ENCODE measurements at regions not wholly inside any gene's neighbourhood (a gene's known extent, or its start where the extent isn't known, plus 50 kb on each side); places are given as distances from the start of the nearest gene placed in this dataset.

GRCh38 chr6:17047889-17048288 lies 54.0 kb upstream of the STMND1 start:
- no peak for DNase-seq (ENCODE audit: low read depth)
- no peak overlapping the region for H3K4me3 ChIP-seq (ENCODE audit: control insufficient read depth, low read depth, low read length)
- TF ChIP-seq, protein P1, sequence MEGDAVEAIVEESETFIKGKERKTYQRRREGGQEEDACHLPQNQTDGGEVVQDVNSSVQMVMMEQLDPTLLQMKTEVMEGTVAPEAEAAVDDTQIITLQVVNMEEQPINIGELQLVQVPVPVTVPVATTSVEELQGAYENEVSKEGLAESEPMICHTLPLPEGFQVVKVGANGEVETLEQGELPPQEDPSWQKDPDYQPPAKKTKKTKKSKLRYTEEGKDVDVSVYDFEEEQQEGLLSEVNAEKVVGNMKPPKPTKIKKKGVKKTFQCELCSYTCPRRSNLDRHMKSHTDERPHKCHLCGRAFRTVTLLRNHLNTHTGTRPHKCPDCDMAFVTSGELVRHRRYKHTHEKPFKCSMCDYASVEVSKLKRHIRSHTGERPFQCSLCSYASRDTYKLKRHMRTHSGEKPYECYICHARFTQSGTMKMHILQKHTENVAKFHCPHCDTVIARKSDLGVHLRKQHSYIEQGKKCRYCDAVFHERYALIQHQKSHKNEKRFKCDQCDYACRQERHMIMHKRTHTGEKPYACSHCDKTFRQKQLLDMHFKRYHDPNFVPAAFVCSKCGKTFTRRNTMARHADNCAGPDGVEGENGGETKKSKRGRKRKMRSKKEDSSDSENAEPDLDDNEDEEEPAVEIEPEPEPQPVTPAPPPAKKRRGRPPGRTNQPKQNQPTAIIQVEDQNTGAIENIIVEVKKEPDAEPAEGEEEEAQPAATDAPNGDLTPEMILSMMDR (conservative IDR thresholded peaks at IDR 0.05; ENCODE audit: control insufficient read depth, insufficient read depth, low read depth, low read length) = no peak

DNA sequence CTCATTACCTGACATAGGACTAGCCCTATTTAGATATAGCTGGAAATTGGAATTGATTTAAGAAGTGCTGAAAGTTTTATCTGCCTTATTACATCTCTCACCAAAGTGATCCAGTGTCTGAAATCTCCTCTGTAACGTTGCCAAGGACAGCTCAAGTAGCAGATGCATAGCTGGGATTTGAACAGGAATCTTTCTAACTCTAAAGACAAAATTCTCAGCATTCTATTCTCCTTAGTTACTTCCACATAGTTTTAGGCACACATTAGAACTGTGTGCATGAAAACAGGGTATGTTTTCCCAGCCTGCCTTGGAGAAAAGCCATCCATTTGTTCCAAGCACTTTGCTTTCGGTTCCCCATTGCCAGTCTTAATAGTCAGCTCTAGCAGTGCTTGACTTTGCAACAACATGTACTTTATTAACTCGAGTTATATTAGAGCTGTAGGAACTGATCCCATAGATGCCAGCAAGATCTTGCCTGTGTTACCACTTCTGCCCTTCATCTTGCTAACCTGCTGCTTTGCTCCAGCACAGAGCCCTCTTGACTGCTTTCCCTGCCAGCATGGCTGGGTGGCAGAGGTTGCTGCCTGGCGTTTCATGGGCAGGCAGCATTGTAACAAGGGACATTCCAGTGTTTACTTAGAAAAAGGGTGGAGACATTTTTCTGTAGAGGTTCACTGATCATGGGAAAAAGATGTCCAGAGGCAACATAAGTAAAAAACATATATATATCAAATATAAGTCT lies 56.1 kb upstream of the STMND1 start:
- TF ChIP-seq, protein P1 (conservative IDR thresholded peaks at IDR 0.05; ENCODE audit: control insufficient read depth, insufficient read depth, low read depth, low read length) = no peak
- no peak overlapping the region for H3K4me3 ChIP-seq (ENCODE audit: control insufficient read depth, low read depth, low read length)
- DNase-seq (ENCODE audit: low read depth) = peak; percentile 52

DNA sequence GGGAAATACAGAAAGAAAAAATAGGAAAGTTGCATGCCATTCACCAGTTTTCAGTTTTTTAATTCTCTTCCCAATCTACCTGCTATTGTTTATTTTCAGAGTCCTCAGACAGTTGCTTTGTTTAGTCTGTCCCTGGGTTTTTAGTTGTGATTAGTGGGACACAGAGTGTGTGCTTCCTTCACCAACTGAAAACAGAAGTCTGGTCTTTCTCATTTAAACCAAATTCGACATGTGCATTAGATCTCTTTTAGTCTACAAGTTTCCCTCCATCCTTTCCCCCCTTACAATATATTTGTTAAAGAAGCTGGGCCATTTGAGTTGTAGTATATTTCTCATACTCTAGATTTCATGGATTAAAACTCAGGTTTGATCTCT lies 58.7 kb upstream of the STMND1 start:
- no peak overlapping the region for H3K4me3 ChIP-seq (ENCODE audit: control insufficient read depth, low read depth, low read length)
- TF ChIP-seq, protein P1 (conservative IDR thresholded peaks at IDR 0.05; ENCODE audit: control insufficient read depth, insufficient read depth, low read depth, low read length) = no peak
- DNase-seq (ENCODE audit: low read depth) = no peak

GRCh38 chr6:17042422-17043147 lies 59.3 kb upstream of the STMND1 start:
- TF ChIP-seq, protein P1 (conservative IDR thresholded peaks at IDR 0.05; ENCODE audit: control insufficient read depth, insufficient read depth, low read depth, low read length) = peak; percentile 30
- no peak overlapping the region for H3K4me3 ChIP-seq (ENCODE audit: control insufficient read depth, low read depth, low read length)
- DNase-seq (ENCODE audit: low read depth) = peak; percentile 26

DNA sequence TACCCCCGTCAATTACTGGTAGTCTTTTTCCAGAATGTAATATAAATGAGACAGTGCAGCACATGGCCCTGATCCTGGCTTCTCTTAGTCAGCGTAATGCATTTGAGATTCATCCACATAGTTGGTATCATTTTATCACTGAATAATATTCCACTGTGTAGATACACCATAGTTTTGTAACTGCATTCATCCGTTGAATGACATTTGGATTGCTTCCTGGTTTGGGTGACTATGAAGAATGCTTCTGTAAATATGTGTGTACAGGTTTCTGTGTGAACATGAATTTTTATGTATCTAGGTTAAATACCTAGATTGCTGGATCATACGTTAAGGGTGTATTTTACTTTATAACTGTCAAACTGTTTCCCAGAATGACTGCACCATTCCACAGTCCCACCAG lies 62.6 kb upstream of the STMND1 start:
- no peak for DNase-seq (ENCODE audit: low read depth)
- TF ChIP-seq, protein P1 (conservative IDR thresholded peaks at IDR 0.05; ENCODE audit: control insufficient read depth, insufficient read depth, low read depth, low read length) = no peak

GRCh38 chr6:17038316-17038715 lies 63.5 kb upstream of the STMND1 start:
- DNase-seq (ENCODE audit: low read depth) = peak; percentile 82
- no peak overlapping the region for H3K4me3 ChIP-seq (ENCODE audit: control insufficient read depth, low read depth, low read length)
- TF ChIP-seq, protein P1 (conservative IDR thresholded peaks at IDR 0.05; ENCODE audit: control insufficient read depth, insufficient read depth, low read depth, low read length) = no peak

More for the DNA sequence above, 62.6 kb upstream of the STMND1 start:
- H3K4me3 ChIP-seq (ENCODE audit: control insufficient read depth, low read depth, low read length) = no peak overlapping the region

Measured in fibroblast of mammary gland (primary cell).